Right lobe of liver (tissue), 6 donors: ENCODE measurements at regions not wholly inside any gene's neighbourhood (a gene's known extent, or its start where the extent isn't known, plus 50 kb on each side); places are given as distances from the start of the nearest gene placed in this dataset.

ENCODE experiments used
- ATAC-seq, 4 donors: fragments of 200-7000 bp; cut with Tn5 transposase; one replicate each; pipeline ENCODE4 v1.9.1; 2020; ENCODE audit warnings: mild to moderate bottlenecking in 4 of 4, moderate library complexity in 4 of 4
- DNase-seq, 3 donors: peaks; one replicate each; pipeline ENCODE4 v3.0.0-alpha.2; 2020
- H3K27ac ChIP-seq, 3 donors: fragments of 200-600 bp; one replicate each; pipeline ENCODE4 v1.8.0; 2022
- H3K27me3 ChIP-seq, 2 donors: fragments of 200-600 bp; one replicate each; pipeline ENCODE4 v1.8.0; 2022
- H3K36me3 ChIP-seq, 4 donors: fragments of 200-600 bp; sonication (generic) in 1 of 4; one replicate each; pipeline versions ENCODE4 v1.5.1 to v1.8.0; 2017 to 2022; ENCODE audit warnings: control low read depth in 1 of 4
- H3K4me1 ChIP-seq, 4 donors: fragments of 200-600 bp; sonication (generic) in 1 of 4; one replicate each; pipeline versions ENCODE4 v1.5.1 to v1.8.0; 2017 to 2022; ENCODE audit warnings: control low read depth in 1 of 4
- H3K4me3 ChIP-seq, 3 donors: fragments of 200-600 bp; one replicate each; pipeline ENCODE4 v1.8.0; 2022
- H3K9me3 ChIP-seq, 4 donors: fragments of 200-600 bp; sonication (generic) in 1 of 4; one replicate each; pipeline versions ENCODE4 v1.5.1 to v1.8.0; 2017 to 2022; ENCODE audit warnings: control low read depth in 1 of 4
- POLR2A ChIP-seq: fragments of 450-650 bp; IDR thresholded peaks from one replicate; pipeline ENCODE4 v1.6.1; 2017; ENCODE audit warnings: antibody characterized with exemption, mild to moderate bottlenecking
- WGBS: methylation state at CpG from one replicate; pipeline ENCODE4 v1.1.6; 2018; ENCODE audit warnings: low coverage, low lambda C conversion rate; ENCODE audit not compliant: insufficient coverage; ENCODE audit errors: missing lambda C conversion rate; 5-methylcytosine and 5-hydroxymethylcytosine counted together
- intact Hi-C, 2 donors: fragments of 100-400 bp; cut with DNase I; formaldehyde crosslinking; loops; one replicate each; pipeline versions ENCODE4 v1.11.2 to v1.14.1; 2022
- TF ChIP-seq, protein P1 (sequence below), 4 donors: fragments of 200-600 bp in 3 of 4; fragments of 450-650 bp in 1 of 4; IDR thresholded peaks; one replicate each; pipeline versions ENCODE4 v1.5.1 to v1.8.0; 2016 to 2022; ENCODE audit warnings: antibody characterized with exemption in 4 of 4, mild to moderate bottlenecking in 2 of 4
- donor health status: DM: no; HTN: yes; CAD: no.
- donor health status: DM: no; HTN: no; CAD: no.
- donor health status: DM: no; HTN: no; CAD: no.
- donor health status: DM: no; HTN: yes; CAD: no.
- donor health status: DM: no; HTN: yes; CAD: no.

DNA sequence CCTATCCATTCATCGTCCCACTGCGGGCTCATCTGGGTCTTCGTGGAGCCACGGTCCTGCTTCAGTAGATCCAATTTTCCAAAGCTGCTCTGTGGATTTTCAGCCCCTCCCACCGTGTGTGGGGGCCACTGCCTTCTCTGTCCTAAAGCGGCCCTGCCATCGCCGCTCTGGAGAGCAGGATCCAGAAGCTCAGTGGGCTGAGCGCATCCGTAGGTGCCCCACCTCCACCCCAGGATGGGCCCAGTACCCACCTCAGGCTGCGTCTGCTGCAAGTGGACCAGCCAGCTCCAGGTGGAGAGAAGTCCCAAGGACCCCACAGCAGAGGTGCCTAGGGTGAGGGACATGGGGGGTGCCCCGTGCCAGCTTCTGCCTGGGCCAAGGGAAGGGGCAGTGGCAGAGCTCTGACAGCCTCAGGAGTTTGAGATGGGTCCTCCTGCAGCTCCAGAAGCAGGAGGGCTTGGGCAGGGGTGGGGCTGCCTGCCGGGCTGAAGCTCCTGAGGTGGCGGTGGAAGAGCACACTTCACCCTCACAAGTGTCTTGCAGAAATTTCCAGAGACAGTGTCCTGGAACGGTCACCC, 148.1 kb upstream of the C14orf180 start:
- no peak for TF ChIP-seq POLR2A
- TF ChIP-seq, protein P1, sequence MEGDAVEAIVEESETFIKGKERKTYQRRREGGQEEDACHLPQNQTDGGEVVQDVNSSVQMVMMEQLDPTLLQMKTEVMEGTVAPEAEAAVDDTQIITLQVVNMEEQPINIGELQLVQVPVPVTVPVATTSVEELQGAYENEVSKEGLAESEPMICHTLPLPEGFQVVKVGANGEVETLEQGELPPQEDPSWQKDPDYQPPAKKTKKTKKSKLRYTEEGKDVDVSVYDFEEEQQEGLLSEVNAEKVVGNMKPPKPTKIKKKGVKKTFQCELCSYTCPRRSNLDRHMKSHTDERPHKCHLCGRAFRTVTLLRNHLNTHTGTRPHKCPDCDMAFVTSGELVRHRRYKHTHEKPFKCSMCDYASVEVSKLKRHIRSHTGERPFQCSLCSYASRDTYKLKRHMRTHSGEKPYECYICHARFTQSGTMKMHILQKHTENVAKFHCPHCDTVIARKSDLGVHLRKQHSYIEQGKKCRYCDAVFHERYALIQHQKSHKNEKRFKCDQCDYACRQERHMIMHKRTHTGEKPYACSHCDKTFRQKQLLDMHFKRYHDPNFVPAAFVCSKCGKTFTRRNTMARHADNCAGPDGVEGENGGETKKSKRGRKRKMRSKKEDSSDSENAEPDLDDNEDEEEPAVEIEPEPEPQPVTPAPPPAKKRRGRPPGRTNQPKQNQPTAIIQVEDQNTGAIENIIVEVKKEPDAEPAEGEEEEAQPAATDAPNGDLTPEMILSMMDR (IDR thresholded peaks at IDR 0.05) = no peak
- DNase-seq = peak in 1 of 3 donors; percentile 49
- WGBS = 66% methylated on average over 9 of the region's 15 CpGs
- no peak for ATAC-seq
- no peaks in the 10 kb centered on the region for H3K36me3 ChIP-seq
- no peaks in the 10 kb centered on the region for H3K27me3 ChIP-seq
- H3K27ac ChIP-seq = no peak overlapping the region
- H3K4me3 ChIP-seq = no peak overlapping the region
- no peaks in the 10 kb centered on the region for H3K9me3 ChIP-seq
- H3K4me1 ChIP-seq = no peaks in the 10 kb centered on the region
- intact Hi-C loops = no loop called here

DNA sequence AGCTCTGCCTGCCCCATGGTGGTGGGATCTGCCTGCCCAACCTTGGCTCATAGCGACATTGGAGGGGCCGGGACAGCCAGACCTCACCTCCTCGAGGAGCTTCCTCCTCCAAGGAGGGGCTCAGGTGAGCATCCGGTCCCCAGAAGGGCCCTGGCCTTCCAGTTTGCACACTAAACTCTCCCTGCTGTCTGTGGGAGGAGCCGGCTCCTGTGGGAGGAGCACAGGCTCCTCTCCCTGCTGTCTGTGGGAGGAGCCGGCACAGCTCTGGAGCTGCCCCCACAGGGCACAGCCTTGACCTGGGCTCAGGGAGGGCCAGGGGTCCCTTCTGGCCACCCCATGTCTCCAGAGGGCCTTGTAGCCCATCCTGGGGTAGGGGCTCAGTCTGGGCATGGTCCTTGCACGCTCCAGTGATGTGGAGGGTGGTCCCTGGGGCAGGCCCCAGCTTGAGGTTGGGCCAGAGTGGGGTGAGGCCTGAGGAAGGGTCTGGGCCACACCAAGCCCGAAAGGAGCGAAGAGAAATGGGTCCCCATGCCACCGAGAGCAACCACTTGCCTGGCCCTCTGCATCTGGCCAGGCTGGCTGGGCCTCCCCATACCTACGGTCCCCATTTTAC, 147.5 kb upstream of the C14orf180 start:
- Histone ChIP-seq H3K27me3 (no peaks in the 10 kb centered on the region), H3K4me1 (no peaks in the 10 kb centered on the region), H3K9me3 (no peaks in the 10 kb centered on the region), H3K4me3 (no peak overlapping the region), H3K36me3 (no peaks in the 10 kb centered on the region), H3K27ac (no peak overlapping the region)
- TF ChIP-seq POLR2A = no peak
- TF ChIP-seq, protein P1 (IDR thresholded peaks at IDR 0.05) = no peak
- ATAC-seq = no peak
- WGBS = 73% methylated on average over 2 of the region's 11 CpGs
- intact Hi-C loops = no loop called here
- DNase-seq = peak in 1 of 3 donors; percentile 42

DNA sequence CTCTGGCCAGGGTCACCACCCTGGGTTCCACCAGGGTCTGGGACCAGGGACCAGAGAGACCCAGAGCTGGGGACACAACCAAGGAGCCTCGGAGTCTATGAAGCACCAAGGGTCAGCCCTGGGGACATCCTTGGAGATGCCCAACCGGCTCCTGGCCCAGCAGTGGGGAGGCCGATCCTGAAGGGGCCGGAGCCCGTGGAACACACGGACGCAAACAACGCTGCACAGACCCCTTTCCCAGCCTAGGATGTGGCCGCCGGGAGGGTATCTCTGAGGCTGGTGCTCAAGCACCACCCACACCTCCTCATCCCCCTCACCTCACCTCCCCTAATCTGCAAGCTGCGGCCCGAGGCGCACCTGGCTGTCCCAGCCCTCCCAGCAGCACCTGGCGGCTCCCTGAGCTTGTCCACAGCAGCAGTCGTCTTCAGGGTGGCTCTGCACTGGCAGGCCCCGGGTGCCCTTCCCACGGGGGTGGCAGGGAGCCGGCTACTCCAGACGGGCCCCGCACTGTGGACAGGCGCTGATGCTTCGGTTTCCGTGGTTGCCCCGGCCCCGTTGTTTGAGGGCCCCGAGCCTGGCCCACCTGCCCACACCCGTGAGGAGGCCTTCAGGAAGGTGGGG, 146.8 kb upstream of the C14orf180 start:
- Histone ChIP-seq H3K27me3 (no peaks in the 10 kb centered on the region), H3K9me3 (no peaks in the 10 kb centered on the region), H3K36me3 (no peaks in the 10 kb centered on the region), H3K4me3 (no peak overlapping the region), H3K4me1 (no peaks in the 10 kb centered on the region), H3K27ac (no peak overlapping the region)
- TF ChIP-seq POLR2A = no peak
- TF ChIP-seq, protein P1 (IDR thresholded peaks at IDR 0.05) = no peak
- no CpG with 5 or more reads among the region's 27 CpGs for WGBS
- DNase-seq (peak in 1 of 3 donors; percentile 52), ATAC-seq (no peak)
- intact Hi-C loops = no loop called here

DNA sequence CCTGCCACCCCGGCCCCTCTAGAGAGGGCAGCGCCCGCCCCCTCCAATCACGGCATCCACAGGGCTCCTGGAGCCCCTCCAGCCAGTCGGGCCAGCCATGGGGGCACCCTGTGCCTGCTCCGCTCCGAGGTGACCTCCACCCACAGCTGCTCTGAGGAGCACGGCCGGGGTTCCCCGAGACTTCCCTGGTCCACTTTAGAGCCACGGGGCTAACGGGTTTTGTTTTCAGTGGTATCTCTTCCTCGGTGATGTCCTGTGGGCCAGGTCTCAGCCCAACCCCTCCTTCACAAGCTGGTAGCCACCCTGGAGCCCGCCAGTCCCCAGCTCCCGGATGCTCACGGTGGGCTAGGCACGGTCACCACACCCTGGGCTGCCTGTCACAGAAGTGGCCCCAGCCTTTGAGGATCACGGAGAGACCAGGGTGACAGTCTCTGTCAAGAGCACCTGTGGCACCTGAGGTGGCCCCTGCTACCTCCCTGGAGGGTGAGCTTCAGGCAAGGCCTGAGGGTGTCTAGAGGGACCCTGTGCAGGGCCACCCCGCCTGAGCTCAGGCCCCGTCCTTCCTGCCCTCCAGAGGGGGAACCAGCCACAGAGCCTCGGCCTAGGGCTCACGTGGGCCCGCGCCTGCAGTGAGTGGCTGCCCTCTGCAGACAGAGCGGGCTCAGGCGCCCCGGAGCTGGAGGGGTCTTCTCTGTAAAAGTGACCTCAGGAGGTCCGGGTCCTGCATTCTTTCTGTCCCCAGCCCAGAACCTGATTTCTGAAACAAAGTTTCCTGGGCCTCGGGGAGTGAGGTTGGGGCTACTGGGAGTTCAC, 146.0 kb upstream of the C14orf180 start:
- WGBS = 80% methylated on average over 1 of the region's 29 CpGs
- peak in 1 of 3 donors; percentile 52 for DNase-seq
- intact Hi-C loops = no loop called here
- no peak for TF ChIP-seq POLR2A
- TF ChIP-seq, protein P1 (IDR thresholded peaks at IDR 0.05) = no peak
- Histone ChIP-seq H3K4me3 (no peak overlapping the region), H3K36me3 (no peaks in the 10 kb centered on the region), H3K27me3 (no peaks in the 10 kb centered on the region), H3K4me1 (no peaks in the 10 kb centered on the region), H3K9me3 (no peaks in the 10 kb centered on the region), H3K27ac (no peak overlapping the region)
- no peak for ATAC-seq
